ENCODE measurements at regions not wholly inside any gene's neighbourhood (a gene's known extent, or its start where the extent isn't known, plus 50 kb on each side); places are given as distances from the start of the nearest gene placed in this dataset.
"Not testable (repeated sequence)": the region's sequence is repeated elsewhere in the genome, so short reads cannot be mapped to it uniquely, and the experiment has no call there.

DNA sequence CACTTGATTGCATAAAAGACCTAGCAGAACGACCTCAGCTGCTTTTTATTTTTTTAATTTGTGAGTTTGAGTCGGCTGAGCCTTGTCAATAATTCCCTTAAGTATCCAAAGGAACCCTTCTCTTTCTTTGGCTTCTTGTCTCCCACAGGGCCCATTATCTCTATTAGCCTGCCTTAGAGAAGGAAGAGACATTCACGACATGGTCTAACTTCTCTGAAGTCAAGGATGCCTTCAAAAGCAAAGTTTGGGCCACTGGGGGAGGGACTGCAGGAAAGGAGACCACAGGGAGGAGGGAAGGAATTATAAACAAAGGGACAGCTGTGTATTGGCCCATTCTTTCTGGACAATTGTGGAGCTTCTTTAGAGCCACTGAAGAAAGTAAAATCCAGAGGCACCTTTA is 126.4 kb downstream of the BRMS1L start:
- POLR2A ChIA-PET = no interaction called here
- BruUV-seq (replicated peaks) = no TSS peak

GRCh38 chr14:35949920-35950513 is 123.9 kb downstream of the BRMS1L start:
- WGBS (ENCODE audit: insufficient coverage, low coverage, missing lambda C conversion rate) = 0% methylated on average over 1 of the region's 1 CpG
- in situ Hi-C loops (cut with MboI) = no loop called here
- ChIA-PET CTCF (ENCODE audit: low intra/inter-chr PET ratio) (no interaction called here), POLR2A (no interaction called here)
- Histone ChIP-seq H3K27ac (ENCODE audit: extremely low read depth, low read depth, low read length) (no peak overlapping the region), H3K4me3 (no peak overlapping the region), H3K9me3 (replicated peaks; ENCODE audit: control insufficient read depth, insufficient read depth, low read depth, low read length) (no peaks in the 10 kb centered on the region), H3K36me3 (ENCODE audit: control insufficient read depth, insufficient read depth, low read length) (no peaks in the 10 kb centered on the region), H4K20me1 (replicated peaks; ENCODE audit: control insufficient read depth, insufficient read depth, low read length) (no peaks in the 10 kb centered on the region), H3K9ac (ENCODE audit: insufficient read depth in 1 of 2, low read depth in 2 of 2, low read length in 2 of 2) (no peak overlapping the region), H3K4me2 (ENCODE audit: insufficient read depth, low read length) (no peak overlapping the region), H3K4me1 (replicated peaks in 1 of 2; ENCODE audit: control insufficient read depth in 2 of 2, insufficient read depth in 2 of 2, low read length in 2 of 2) (no peaks in the 10 kb centered on the region), H3K9me1 (ENCODE audit: control insufficient read depth, insufficient read depth, low read length) (no peaks in the 10 kb centered on the region), H3K79me2 (ENCODE audit: control insufficient read depth, insufficient read depth, low read length) (no peaks in the 10 kb centered on the region), H2AFZ (ENCODE audit: low read depth, low read length) (no peak overlapping the region), H3K27me3 (ENCODE audit: control insufficient read depth in 2 of 2, insufficient read depth in 2 of 2, low read length in 2 of 2) (peaks cover 0 to 6% of the 10 kb centered on the region in 2 experiments; a peak in 3 of 5 replicates)
- intact Hi-C loops (cut with micrococcal nuclease) = no loop called here
- DNase-seq (ENCODE audit: extremely low read depth in 1 of 4, low spot score in 3 of 4) (no peak), ATAC-seq (no peak), FAIRE-seq (no peak)
- BruUV-seq (replicated peaks) = no TSS peak
- no peak for TF ChIP-seq ZC3H11A (IDR thresholded peaks at IDR 0.05; ENCODE audit: low read depth, low read length)
- peak; percentile 47 for TF ChIP-seq RFX1 (IDR thresholded peaks at IDR 0.05)

More for the DNA sequence above, 126.4 kb downstream of the BRMS1L start:
- intact Hi-C loops (cut with micrococcal nuclease) = no loop called here
- no peak overlapping the region for H3K9ac ChIP-seq (ENCODE audit: insufficient read depth in 1 of 2, low read depth in 2 of 2, low read length in 2 of 2)
- in situ Hi-C loops (cut with MboI) = no loop called here
- no peak overlapping the region for H2AFZ ChIP-seq (ENCODE audit: low read depth, low read length)
- H3K27me3 ChIP-seq (ENCODE audit: control insufficient read depth in 2 of 2, insufficient read depth in 2 of 2, low read length in 2 of 2) = peaks cover 0 to 11% of the 10 kb centered on the region in 2 experiments; a peak in 3 of 5 replicates
- 6% methylated on average over 2 of the region's 3 CpGs for WGBS (ENCODE audit: insufficient coverage, low coverage, missing lambda C conversion rate)
- ATAC-seq (no peak), FAIRE-seq (no peak), DNase-seq (ENCODE audit: extremely low read depth in 1 of 4, low spot score in 3 of 4) (no peak)
- H3K4me1 ChIP-seq (replicated peaks in 1 of 2; ENCODE audit: control insufficient read depth in 2 of 2, insufficient read depth in 2 of 2, low read length in 2 of 2) = no peaks in the 10 kb centered on the region
- no peaks in the 10 kb centered on the region for H3K36me3 ChIP-seq (ENCODE audit: control insufficient read depth, insufficient read depth, low read length)
- TF ChIP-seq TOE1 (IDR thresholded peaks at IDR 0.05; ENCODE audit: borderline replicate concordance) (no peak), TOE1 (CRISPR knock-in tag; IDR thresholded peaks at IDR 0.05; ENCODE audit: borderline replicate concordance, low read depth) (no peak)
- no peaks in the 10 kb centered on the region; the same call in 1 of the 2 replicates for H4K20me1 ChIP-seq (replicated peaks; ENCODE audit: control insufficient read depth, insufficient read depth, low read length)
- no peaks in the 10 kb centered on the region for H3K9me1 ChIP-seq (ENCODE audit: control insufficient read depth, insufficient read depth, low read length)
- no peak overlapping the region for H3K4me3 ChIP-seq
- H3K4me2 ChIP-seq (ENCODE audit: insufficient read depth, low read length) = no peak overlapping the region
- no peak overlapping the region for H3K27ac ChIP-seq (ENCODE audit: extremely low read depth, low read depth, low read length)
- H3K9me3 ChIP-seq (replicated peaks; ENCODE audit: control insufficient read depth, insufficient read depth, low read depth, low read length) = no peaks in the 10 kb centered on the region
- no peaks in the 10 kb centered on the region for H3K79me2 ChIP-seq (ENCODE audit: control insufficient read depth, insufficient read depth, low read length)
- CTCF ChIA-PET (ENCODE audit: low intra/inter-chr PET ratio) = no interaction called here

DNA sequence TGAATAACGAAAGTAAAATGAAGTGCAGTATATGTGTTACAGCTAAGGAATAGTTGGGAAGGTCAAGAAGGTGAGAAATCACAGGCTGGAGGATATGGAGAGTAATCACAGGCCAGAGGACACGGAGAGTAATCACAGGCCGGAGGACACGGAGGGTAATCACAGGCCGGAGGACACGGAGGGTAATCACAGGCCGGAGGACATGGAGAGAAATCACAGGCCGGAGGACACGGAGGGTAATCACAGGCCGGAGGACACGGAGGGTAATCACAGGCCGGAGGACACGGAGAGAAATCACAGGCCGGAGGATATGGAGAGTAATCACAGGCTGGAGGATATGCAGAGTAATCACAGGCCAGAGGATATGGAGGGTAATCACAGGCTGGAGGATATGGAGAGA is 121.8 kb downstream of the BRMS1L start:
- H3K36me3 ChIP-seq (ENCODE audit: control insufficient read depth, insufficient read depth, low read length); in situ Hi-C loops (cut with MboI); POLR2A ChIA-PET; H3K27me3 ChIP-seq (ENCODE audit: control insufficient read depth in 2 of 2, insufficient read depth in 2 of 2, low read length in 2 of 2); H3K4me3 ChIP-seq; H3K9ac ChIP-seq (ENCODE audit: insufficient read depth in 1 of 2, low read depth in 2 of 2, low read length in 2 of 2); H2AFZ ChIP-seq (ENCODE audit: low read depth, low read length); H4K20me1 ChIP-seq (replicated peaks; ENCODE audit: control insufficient read depth, insufficient read depth, low read length); FAIRE-seq; BruUV-seq (replicated peaks); H3K9me1 ChIP-seq (ENCODE audit: control insufficient read depth, insufficient read depth, low read length); H3K4me2 ChIP-seq (ENCODE audit: insufficient read depth, low read length); ATAC-seq; DNase-seq (ENCODE audit: extremely low read depth in 1 of 4, low spot score in 3 of 4); H3K4me1 ChIP-seq (replicated peaks in 1 of 2; ENCODE audit: control insufficient read depth in 2 of 2, insufficient read depth in 2 of 2, low read length in 2 of 2); intact Hi-C loops (cut with micrococcal nuclease); H3K27ac ChIP-seq (ENCODE audit: extremely low read depth, low read depth, low read length); H3K9me3 ChIP-seq (replicated peaks; ENCODE audit: control insufficient read depth, insufficient read depth, low read depth, low read length); CTCF ChIA-PET (ENCODE audit: low intra/inter-chr PET ratio); H3K79me2 ChIP-seq (ENCODE audit: control insufficient read depth, insufficient read depth, low read length): not testable (repeated sequence)
- 2% methylated on average over 14 of the region's 14 CpGs for WGBS (ENCODE audit: insufficient coverage, low coverage, missing lambda C conversion rate)

Measured in K562 (cell line).